ENCODE measurements at regions not wholly inside any gene's neighbourhood (a gene's known extent, or its start where the extent isn't known, plus 50 kb on each side); places are given as distances from the start of the nearest gene placed in this dataset.
"Not testable (repeated sequence)": the region's sequence is repeated elsewhere in the genome, so short reads cannot be mapped to it uniquely, and the experiment has no call there.

DNA sequence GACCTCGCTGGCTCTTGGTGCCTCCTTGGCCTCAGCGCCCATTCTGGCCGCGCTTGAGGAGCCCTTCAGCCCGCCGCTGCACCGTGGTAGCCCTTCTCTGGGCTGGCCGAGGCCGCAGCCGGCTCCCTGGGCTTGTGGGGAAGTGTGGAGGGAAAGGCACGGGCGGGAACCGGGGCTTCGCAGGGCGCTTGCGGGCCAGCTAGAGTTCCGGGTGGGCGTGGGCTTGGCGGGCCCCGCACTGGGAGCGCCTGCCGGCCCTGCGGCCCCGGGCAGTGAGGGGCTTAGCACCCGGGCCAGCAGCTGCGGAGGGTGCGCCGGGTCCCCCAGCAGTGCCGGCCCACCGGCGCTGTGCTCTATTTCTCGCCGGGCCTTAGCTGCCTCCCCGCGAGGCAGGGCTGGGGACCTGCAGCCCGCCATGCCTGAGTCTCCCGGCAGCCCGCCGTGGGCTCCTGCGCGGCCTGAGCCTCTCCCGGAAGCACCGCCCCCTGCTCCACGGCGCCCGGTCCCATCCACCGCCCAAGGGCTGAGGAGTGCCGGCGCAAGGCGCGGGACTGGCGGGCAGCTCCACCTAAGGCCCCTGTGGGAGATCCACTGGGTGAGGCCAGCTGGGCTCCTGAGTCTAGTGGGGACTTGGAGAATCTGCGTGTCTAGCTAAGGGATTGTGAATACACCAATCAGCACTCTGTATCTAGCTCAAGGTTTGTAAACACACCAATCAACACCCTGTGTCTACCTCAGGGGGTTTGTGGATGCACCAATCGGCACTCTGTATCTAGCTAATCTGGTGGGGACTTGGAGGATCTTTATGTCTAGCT is 141.1 kb downstream of the SLCO4C1 start:
- DNase-seq, result not testable (repeated sequence)

DNA sequence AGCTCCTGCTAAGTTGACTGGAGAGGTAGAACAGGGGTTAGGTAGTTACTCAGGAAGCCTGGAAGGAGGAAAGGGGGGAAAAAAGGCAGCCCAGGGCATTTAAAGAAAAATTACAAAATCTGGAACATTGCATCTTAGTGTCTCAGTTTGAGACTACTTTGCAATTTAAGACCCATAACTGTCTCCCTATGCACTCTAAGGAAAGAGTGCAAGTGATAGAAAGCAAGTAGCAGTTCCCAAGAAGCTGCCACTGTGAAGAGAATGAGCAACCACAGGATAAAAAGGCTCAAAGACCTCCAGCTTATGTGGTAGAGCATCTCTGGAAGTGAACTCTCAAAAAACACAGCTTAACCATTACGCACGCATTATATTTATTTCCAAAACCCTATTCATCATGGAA is 141.8 kb downstream of the SLCO4C1 start:
- no peak for DNase-seq

DNA sequence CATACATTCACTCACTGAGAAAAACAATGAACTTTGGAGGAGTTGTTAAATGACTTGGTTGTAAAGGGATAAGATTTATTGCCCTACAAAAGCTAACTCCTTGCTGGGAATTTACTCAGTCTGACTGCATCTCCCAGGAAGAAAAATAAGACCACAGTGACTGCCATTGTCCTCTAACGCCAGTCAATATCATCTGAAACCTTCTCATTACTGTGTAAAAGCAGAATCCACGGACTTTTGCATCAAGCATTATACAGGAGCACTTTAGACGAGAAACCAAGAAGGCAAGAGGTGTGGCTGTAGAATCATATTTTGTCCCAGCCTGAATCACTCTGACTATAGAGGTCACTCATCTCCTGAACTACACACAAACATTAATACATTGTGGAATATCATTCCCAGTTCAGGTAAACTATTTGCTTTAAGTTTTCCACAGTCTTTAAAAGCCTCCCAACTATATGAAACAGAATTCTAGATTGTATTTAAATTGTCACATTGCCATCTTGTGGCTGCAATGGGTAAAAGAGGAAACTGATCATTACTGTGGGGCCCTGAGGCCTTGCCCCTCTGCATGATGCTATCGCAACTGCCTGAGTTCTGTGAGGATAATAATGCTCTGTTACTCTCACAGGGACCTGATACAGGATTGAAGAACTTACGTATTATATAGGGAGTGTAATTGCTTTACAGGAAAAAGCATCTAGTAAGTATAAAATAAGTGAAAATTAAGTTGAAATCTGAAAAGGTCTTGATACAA is 142.9 kb downstream of the SLCO4C1 start:
- peak; percentile 44 for DNase-seq

DNA sequence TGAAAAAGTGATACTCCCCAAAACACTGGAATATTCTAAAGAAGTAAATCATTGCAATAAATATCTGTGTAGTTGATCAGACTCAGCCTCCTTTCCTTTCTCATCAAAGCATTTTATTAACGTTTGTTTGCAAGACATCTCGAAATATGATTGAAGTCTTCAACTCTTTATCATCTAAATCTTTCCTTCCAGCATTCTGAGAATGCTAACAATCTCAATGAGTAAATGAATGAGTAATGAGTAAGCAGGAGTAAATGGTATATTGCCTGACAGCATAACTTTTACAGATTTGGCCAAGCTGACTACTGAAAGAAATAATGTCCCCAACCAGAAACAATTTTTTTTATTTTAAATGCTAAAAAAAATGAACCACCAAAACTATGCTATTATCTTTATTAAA is 157.1 kb downstream of the SLCO4C1 start:
- no peak for DNase-seq

DNA sequence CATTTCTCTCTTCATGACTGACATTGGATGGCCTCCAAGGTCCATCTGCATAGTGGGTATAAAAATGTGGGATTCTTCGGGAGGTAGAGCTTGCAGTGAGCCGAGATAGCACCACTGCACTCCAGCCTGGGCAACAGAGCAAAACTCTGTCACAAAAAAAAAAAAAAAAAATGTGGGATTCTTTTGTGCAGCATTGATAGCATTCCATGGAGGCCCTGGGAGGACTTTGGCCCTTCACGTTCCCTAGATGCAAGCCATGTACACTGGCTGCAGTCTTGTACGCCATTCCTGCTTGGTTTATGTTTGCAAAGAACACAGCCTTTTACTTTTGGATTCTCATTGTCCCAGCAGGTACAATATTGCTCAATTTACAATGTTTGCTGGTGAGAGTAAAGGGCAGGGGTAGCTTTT is 157.8 kb downstream of the SLCO4C1 start:
- no peak for DNase-seq

DNA sequence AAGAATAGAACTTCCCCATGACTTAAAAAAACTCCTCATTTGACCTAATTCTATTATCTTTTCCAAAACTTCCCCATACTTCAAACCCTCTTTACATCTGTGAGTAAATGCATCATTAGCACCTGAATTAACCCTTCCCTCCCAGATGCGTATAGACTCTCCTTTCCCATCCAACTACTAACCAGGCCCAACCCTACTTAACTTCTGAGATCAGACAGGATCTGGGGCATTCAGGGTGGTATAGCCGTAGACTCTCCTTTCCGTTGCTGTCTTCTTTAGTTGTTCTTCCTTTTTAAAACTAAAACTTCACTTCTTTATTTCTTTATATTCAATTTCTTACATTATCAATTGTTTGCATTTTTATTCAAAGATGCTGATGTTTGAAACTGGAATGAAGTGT is 165.2 kb downstream of the SLCO4C1 start:
- no peak for DNase-seq

DNA sequence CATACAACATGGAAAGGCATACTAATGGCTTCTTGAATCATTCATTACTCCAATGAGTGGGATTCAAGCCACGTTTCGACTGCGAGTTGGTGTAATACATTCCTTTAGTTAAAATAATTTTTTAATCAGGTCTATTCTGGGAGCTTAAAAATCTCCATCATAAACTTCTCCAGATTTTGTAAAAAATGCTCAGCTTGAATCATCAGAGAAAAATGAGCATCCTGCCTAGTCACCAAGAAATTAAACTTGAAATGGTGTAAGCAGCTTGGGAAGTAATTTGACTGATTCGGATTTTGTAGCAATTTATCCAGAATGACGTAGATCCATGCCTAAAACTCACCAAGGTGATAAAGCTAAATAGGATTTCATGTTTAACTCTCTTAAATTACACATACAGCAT is 165.7 kb downstream of the SLCO4C1 start:
- no peak for DNase-seq

DNA sequence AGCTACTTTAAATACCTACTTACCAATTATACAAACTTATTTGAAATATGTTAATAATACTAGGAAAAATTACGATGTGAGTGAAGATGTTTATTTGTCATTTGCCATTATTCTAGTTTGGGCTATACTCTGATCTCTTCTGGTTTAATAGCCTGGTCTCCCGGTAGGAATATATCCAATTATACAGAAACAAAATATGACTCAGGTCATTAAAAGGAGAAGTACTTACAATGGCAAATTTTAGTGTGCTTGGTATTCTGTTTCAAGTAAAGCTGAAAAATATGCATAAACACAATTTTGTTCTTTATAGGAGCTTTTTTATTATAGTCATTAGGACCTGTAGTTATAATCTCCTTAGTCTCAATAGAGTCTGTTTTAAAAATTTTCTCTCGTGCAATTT is 176.8 kb downstream of the SLCO4C1 start:
- no peak for DNase-seq

DNA sequence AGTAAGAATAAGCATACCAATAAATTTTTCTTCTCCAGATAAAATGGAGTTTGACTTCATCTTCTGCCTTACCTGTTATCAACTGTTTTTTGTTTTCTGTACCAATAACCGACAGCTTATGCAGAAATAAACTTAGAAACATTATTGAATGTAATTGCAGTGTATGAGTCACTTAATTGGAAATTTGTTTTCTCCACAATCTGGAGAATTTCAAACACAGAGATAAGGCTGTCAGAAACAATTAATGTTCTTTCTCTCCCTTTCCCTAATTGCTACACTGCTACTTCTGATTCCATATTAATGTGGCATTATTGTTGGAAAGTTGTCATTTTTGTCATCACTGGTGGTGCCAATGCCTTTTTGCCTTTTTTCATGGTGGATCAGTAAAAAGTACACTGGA is 180.3 kb downstream of the SLCO4C1 start:
- DNase-seq, result no peak

DNA sequence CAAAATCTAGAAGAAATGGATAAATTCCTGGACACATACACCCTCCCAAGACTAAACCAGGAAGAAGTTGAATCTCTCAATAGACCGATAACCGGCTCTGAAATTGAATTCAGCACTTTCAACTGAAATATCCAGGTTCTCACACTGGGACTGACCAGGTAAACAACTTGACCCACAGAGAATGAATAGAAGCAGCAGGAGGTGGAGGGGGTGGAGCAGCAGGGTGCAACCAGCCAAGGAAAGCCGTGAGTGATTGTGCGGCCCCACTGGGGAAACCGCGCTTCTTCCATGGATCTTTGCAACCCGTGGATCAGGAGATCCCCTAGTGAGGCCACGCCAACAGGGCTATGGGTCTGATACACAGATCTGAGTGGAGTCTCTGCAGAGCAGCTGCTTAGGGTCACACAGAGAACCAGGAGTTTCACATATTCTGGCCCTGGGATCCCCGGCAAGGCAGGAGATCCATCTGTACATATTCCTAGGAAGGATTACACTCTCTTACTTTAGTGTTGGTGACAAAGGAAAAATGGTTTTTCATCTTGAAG is 181.5 kb downstream of the SLCO4C1 start:
- DNase-seq, result no peak

DNA sequence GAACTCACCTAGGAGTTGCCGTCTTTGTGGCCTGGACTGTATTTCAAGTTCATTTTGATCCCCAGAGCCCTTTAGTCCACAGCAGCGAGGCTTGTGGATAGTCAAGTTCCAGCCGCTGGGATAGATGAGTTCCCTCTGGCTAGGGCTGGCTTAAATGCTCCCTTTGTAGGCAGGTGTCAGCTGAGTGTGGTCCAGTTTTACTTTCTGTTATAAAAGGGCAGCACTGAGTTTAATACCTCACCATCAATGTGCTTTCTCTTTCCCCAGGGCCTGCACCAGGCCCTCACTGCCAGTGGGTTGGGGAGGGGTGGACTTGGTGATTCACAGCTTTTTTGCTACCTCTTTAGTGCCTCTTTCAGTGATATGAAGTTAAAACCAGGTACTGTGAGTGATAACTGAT is 188.2 kb downstream of the SLCO4C1 start:
- DNase-seq, result no peak

DNA sequence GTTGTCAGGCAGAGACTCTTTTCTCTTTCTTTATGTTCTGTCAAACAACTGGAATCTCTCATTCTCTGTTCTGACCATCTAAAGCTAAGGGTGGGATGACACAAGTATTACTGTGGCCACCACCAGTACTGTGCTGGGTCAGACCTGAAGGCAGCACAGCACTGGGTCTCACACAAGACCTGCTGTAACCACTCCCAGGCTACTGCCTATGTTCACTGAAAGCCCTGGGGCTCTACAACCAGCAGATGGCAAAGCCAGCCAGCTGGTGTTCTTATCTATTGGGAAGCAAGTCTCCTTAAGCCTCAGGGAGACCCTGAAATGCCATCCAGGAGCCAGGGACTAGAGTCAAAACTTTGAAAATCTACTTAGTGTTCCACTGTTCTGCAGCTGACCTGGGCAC is 189.5 kb downstream of the SLCO4C1 start:
- no peak for DNase-seq

DNA sequence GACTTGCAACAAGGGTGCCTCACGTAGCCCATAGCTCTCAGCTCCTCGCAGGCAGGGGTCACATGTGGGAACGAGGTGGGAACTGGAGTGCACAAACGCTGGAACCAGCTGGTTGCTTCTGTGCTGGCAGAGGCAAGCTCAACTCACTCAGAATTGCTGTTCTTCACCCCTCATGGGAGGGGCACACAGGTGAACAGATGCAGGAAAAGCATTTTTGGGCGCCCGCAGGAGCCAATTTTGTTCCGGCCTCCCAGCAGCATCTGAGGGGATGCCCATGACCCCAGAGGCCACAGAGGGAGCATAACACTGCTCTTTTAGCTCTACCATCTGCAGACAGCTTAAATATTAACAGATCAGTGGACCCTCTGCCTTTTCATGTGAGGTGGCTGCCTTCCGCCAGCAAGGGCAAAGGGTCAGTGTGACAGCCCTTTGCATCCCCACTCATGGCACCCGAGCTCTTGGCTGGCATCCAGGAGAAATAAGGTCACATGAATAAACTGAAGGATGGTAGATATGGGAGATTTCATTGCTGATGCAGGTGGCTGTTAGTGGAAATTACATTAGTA is 196.2 kb downstream of the SLCO4C1 start:
- DNase-seq, result no peak

DNA sequence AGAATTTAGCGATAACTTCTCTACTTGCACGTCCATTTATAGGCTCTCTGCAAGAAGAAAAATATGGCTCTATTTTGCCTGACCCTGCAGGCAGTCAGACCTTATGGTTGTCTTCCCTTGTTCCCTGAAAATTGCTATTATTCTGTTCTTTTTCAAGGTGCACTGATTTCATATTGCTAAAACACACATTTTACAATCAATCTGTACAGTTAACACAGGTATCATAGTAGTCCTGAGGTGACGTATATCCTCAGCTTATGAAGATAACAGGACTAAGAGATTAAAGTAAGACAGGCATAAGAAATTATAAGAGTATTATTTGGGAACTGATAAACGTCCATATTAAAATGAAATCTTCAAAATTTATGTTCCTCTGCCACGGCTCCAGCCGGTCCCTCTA is 197.0 kb downstream of the SLCO4C1 start:
- DNase-seq, result not testable (repeated sequence)

DNA sequence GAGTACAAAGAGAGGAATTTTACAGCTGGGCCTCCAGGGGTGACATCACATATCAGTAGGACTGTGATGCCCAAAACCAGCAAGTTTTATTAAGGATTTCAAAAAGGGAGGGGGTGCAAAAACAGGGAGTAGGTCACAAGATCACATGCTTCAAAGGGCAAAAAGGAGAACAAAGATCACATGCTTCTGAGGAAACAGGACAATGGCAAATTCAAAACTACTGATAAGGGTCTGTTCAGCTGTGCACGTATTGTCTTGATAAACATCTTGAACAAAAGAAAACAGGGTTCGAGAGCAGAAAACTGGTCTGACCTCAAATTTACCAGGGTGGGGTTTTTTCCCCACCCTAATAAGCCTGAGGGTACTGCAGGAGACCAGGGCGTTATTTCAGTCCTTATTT is 197.5 kb downstream of the SLCO4C1 start:
- not testable (repeated sequence) for DNase-seq

DNA sequence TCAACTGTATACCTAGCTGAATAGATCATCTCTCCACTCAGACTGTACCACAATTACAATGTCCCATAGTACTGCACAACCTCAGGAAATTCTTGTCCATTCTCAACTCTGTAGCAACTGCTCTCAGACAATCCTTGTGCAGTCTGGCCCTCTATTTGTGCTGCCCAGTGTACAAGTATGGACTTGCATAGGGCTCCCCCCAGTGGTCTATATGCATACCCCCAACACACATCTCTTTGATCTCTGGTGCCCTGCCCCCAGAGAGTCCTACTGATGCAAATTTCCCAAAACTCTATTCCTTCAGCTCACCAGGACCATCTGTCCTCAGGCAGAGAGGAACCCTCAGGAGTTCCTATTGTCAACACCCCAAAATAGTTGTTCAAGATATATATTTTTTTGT is 205.3 kb downstream of the SLCO4C1 start:
- DNase-seq, result peak; percentile 4

DNA sequence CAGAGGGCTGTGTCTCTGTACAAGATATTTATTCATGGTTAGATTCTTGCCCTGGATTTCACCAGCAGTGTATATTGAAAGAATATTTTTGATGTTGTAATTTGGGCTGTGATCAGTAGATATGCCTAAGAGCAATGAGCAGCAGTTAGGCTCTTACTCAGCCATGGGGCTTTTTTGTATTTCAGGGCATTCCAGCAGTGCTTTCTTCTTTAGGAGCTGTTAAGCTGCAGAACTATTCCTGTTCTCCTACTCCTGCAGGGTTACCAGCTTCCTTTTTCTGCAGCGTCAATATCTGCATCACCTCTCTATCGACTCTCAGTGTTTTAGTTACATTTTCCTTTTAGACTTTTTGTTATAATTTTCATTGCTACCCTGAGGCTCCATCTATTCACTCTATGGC is 206.2 kb downstream of the SLCO4C1 start:
- no peak for DNase-seq

DNA sequence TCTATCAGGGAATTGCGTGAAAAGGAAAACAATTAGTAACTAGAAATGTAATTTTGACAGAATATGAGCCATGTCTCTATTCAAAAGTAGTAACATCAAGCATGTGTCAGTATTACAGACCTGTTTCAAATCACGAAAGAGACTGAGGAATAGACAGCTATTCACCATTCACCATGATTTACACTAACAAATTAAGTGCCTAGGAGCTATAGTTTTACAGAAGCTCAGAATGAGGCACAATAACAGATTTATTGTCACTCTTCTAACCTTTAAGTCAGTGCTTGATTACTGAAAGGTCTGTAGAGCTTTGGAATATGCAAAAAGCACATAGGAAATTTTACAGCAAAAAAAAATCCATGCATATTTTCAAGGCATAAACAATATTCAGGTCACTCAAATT is 208.2 kb downstream of the SLCO4C1 start:
- DNase-seq, result no peak

DNA sequence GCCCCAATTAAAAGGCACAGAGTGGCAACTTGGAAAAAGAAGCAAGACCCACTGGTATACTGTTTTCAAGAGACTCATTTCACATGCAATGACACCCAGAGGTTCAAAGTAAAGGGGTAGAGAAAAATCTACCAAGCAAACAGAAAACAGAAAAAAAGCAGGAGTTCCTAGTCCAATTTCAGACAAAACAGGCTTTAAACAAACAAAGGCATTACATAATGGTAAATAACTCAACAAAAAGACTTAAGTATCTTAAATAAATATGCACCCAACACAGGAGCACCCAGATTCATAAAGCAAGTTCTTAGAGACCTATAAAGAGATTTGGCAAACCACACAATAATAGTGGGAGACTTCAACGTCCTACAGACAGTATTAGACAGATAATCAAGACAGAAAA is 215.8 kb downstream of the SLCO4C1 start:
- DNase-seq, result no peak

DNA sequence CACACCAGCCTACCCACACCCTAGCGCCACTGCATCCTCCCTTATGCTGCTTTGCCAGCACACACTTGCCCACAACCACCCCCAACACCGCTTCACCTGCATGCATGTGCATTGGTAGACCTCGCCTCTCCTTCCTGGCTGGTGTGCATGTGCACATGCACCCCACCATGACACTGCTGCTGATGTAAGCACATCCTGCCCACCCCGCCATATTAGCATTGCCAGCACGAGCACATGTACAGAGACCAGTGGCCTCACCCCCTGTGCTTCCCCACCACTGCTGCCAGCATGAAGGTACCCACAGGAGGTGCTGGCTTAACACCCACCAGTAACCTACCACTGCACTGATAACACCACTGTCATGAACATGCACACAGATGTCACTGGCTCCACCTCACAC is 218.2 kb downstream of the SLCO4C1 start:
- DNase-seq, result no peak

DNA sequence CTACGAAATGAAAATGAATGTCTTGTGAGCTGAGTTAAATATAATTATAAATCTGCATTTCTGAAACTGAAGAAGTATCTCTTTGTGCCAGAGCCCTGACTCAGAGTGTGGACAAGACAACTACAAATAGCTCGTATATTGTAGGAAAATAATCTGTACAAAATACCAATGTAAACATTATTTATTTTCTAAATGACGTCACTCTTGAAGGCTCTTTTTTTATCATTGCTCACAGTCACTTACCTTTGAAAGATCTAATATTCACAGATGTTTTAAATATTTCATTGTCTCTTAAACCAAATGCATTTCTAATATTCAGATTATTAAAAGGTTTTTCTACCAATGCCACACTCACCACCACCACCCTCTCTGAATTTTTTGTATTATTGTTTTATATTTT is 226.1 kb downstream of the SLCO4C1 start:
- DNase-seq, result no peak

DNA sequence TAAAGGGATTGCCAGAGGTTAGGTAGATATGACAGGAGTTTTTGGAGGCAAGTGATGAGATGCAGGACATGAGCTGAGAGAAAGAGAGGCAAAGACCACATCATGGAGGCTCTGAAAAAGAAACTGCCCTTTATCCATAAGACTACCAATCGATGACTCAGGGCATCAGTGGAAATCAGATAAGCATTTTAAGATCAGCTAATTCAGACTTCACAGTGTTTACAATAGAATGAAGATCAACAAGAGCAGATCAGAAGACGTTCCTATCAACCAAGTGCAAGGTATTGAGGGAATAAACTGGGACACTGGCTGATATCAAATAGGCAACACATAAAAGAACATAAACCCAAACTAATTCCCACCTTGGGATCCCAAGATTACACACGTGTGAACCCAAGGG is 227.2 kb downstream of the SLCO4C1 start:
- no peak for DNase-seq

DNA sequence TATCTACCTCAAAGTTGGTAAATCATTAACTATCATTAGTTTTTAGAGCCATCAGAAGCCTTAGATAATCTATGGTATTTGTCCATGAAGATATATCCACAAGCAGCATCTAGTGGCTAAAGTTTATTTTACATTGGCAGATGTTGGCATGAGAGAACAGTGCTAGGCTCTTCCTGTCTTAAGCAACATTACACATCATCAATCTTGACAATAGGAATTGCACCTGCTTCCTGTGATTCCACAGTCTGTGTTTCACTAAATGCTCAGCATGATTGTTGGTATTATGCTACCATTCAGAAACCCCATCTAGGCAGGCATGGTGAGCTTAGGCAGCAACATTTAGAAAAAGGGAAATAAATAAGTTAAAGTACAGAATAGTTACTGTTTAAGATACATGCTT is 246.6 kb downstream of the SLCO4C1 start:
- no peak for DNase-seq

DNA sequence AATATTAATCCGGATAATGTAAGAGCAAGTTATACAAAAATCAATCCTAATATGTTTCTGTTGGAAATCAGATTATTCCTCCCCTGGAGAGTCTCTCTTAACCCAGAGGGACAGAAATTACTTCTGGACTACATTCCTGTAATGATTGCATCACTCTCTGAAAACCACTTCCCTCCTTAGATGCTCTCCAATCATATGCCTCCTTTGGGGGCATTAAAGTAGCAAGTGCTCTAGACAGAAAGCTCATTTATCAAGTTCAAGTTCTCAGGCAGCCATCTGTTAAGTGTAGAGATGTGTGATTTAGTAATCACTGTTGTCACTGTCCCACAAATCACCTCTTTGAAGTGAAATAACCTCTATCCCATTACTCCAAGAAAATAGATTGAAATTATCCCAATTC is 247.1 kb downstream of the SLCO4C1 start:
- DNase-seq, result no peak

Measured in retina (tissue), 1 donor.